ENCODE measurements at regions not wholly inside any gene's neighbourhood (a gene's known extent, or its start where the extent isn't known, plus 50 kb on each side); places are given as distances from the start of the nearest gene placed in this dataset.
"Not testable (repeated sequence)": the region's sequence is repeated elsewhere in the genome, so short reads cannot be mapped to it uniquely, and the experiment has no call there.

- no peak for DNase-seq (ENCODE audit: low read depth)
- TF ChIP-seq CTCF (IDR thresholded peaks at IDR 0.05; ENCODE audit: control insufficient read depth, insufficient read depth, low read depth, low read length, missing control alignments) = no peak
- no peak overlapping the region for H3K4me3 ChIP-seq (ENCODE audit: control insufficient read depth, low read depth, low read length)
Measured at GRCh38 chr20:11509776-11510175, 407.9 kb upstream of the BTBD3 start.

DNA sequence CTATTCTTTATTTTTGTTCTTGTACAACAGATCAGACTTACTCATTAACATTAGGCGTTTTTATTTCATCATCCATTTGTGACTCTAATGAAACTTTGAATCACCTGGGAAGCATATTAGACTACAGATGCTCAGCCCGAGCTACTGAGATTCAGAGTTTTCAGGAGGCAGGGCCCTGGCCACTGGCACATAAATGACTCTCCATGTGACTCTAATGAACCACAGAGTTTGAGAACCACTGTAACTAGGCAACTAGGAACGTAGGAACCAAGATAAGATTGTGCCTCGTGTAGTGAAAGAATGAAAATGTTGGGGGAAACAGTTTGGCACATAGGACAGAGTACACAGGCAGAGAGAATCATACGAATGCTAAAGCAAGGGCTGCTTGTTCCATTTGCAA lies 405.9 kb upstream of the BTBD3 start:
- no peak for DNase-seq (ENCODE audit: low read depth)
- no peak overlapping the region for H3K4me3 ChIP-seq (ENCODE audit: control insufficient read depth, low read depth, low read length)
- TF ChIP-seq CTCF (IDR thresholded peaks at IDR 0.05; ENCODE audit: control insufficient read depth, insufficient read depth, low read depth, low read length, missing control alignments) = no peak

- H3K4me3 ChIP-seq (ENCODE audit: control insufficient read depth, low read depth, low read length) = not testable (repeated sequence)
Measured at GRCh38 chr20:11513241-11513745, 404.4 kb upstream of the BTBD3 start.

DNA sequence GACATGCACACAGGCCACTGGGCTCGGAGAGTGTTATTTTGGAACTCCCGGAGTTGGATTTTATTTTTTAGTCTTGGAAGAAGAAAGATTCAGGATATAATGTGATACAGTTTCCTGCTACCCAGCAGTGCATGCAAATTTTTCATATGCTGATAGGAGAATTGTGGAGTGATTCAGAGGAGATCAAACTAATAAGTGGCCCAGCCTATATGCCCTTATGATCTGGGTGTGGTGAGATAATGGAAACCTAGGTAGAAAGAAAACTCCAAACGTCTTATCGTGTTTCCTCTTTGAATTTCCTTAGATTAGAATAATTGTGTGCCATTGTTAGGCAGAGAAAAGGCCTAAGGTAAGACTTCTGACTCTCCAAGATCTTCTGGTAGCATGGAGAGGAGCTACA lies 401.2 kb upstream of the BTBD3 start:
- no peak for TF ChIP-seq CTCF (IDR thresholded peaks at IDR 0.05; ENCODE audit: control insufficient read depth, insufficient read depth, low read depth, low read length, missing control alignments)
- no peak overlapping the region for H3K4me3 ChIP-seq (ENCODE audit: control insufficient read depth, low read depth, low read length)
- DNase-seq (ENCODE audit: low read depth) = no peak

More at GRCh38 chr20:11513241-11513745, 404.4 kb upstream of the BTBD3 start:
- DNase-seq (ENCODE audit: low read depth) = not testable (repeated sequence)

- H3K4me3 ChIP-seq (ENCODE audit: control insufficient read depth, low read depth, low read length) = no peak overlapping the region
- DNase-seq (ENCODE audit: low read depth) = no peak
- TF ChIP-seq CTCF (IDR thresholded peaks at IDR 0.05; ENCODE audit: control insufficient read depth, insufficient read depth, low read depth, low read length, missing control alignments) = no peak
Measured at GRCh38 chr20:11520596-11520995, 397.1 kb upstream of the BTBD3 start.

DNA sequence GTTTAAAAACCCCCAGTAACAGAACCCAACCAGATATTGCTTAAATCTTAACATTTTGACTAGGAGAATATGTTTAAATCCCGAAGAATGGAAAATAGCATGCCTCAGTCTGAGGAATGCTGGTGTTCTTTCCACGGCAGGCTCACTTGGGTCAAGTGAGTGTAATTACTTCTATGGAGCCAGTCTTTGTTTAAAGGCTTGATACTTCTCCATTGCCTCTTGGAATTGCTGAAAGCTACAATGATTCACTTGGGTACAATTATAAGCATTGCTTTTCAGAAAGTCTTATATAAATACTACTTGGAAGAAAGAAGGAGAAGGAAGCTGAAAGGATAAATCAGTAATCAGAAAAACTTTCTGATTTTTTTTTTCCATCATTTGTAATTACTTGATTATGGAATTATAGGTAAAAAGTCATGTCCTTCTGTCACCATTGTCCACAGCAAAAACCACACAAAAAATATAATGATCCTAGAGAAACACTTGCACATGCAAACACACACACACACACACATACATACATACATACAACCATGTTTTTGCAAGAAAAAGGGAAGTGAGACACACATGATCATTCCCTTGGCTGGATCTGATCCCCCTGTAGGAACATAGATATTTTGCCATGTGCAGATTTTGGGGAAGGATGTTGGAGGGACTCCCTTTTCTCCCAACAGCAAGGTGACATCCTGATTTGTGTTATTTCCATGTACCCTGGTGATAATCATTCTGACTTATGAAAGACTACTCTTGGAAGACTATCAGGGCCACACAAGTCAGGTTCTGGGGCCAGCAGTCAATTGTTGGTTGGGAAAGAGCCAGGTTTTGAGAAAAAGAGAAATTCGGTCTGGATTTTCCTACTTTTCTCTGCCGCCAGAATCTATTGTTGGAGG lies 396.0 kb upstream of the BTBD3 start:
- H3K4me3 ChIP-seq (ENCODE audit: control insufficient read depth, low read depth, low read length) = no peak overlapping the region
- TF ChIP-seq CTCF (IDR thresholded peaks at IDR 0.05; ENCODE audit: control insufficient read depth, insufficient read depth, low read depth, low read length, missing control alignments) = no peak
- no peak for DNase-seq (ENCODE audit: low read depth)

DNA sequence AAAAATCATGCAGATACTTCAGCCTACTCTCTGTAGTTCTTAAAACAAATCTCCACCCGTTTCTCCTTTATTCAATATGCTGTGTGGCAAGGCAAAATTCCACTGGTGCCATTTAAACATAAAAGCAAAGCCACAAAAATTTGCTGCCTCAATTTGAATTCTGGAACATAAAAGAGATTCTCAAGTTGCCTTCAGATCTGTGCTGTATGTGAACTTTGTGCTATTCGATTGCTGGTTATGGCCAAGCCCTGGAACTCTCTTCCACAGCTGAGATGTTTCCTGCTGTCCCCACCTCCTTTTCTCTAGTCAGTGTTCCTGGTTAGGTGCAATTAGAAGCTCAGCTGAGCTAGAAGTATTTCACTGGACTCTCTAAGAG lies 395.3 kb upstream of the BTBD3 start:
- no peak for DNase-seq (ENCODE audit: low read depth)
- no peak overlapping the region for H3K4me3 ChIP-seq (ENCODE audit: control insufficient read depth, low read depth, low read length)
- TF ChIP-seq CTCF (IDR thresholded peaks at IDR 0.05; ENCODE audit: control insufficient read depth, insufficient read depth, low read depth, low read length, missing control alignments) = no peak

Measured in AG09309 (cell line).